Globus pallidus (tissue), 1 donor: ENCODE measurements at regions not wholly inside any gene's neighbourhood (a gene's known extent, or its start where the extent isn't known, plus 50 kb on each side); places are given as distances from the start of the nearest gene placed in this dataset.

Source experiments
- DNase-seq: peaks from one replicate; pipeline ENCODE4 v3.0.0-alpha.2; 2015; ENCODE audit warnings: low spot score

GRCh38 chr2:59974051-59974766 is 579.2 kb downstream of the BCL11A start:
- no peak for DNase-seq

- DNase-seq = no peak
Measured at GRCh38 chr2:59969161-59969560, 584.3 kb downstream of the BCL11A start.

- DNase-seq = no peak
Measured at GRCh38 chr2:59968441-59968840, 585.0 kb downstream of the BCL11A start.

GRCh38 chr2:59967691-59968090 is 585.8 kb downstream of the BCL11A start:
- DNase-seq = no peak

- DNase-seq = no peak
Measured at GRCh38 chr2:59963157-59963556, 590.3 kb downstream of the BCL11A start.

GRCh38 chr2:59961746-59962145 is 591.7 kb downstream of the BCL11A start:
- DNase-seq = no peak

- DNase-seq = no peak
Measured at GRCh38 chr2:59959944-59960343, 593.5 kb downstream of the BCL11A start.

GRCh38 chr2:59957504-59957903 is 596.0 kb downstream of the BCL11A start:
- no peak for DNase-seq

- DNase-seq = no peak
Measured at GRCh38 chr2:59956981-59957380, 596.5 kb downstream of the BCL11A start.

- DNase-seq = no peak
Measured at GRCh38 chr2:59947917-59948541, 605.4 kb downstream of the BCL11A start.

GRCh38 chr2:59947209-59947608 is 606.2 kb downstream of the BCL11A start:
- DNase-seq = no peak

- no peak for DNase-seq
Measured at GRCh38 chr2:59939236-59939635, 614.2 kb downstream of the BCL11A start.

GRCh38 chr2:59938181-59938580 is 615.3 kb downstream of the BCL11A start:
- DNase-seq = no peak

GRCh38 chr2:59936048-59936447 is 617.4 kb downstream of the BCL11A start:
- peak; percentile 54 for DNase-seq

GRCh38 chr2:59935005-59935404 is 618.4 kb downstream of the BCL11A start:
- DNase-seq = no peak

GRCh38 chr2:59933948-59934347 is 619.5 kb downstream of the BCL11A start:
- DNase-seq = no peak

GRCh38 chr2:59932341-59932740 is 621.1 kb downstream of the BCL11A start:
- no peak for DNase-seq

GRCh38 chr2:59930430-59930829 is 623.0 kb downstream of the BCL11A start:
- no peak for DNase-seq

GRCh38 chr2:59926731-59927130 is 626.7 kb downstream of the BCL11A start:
- no peak for DNase-seq

GRCh38 chr2:59925321-59925720 is 628.1 kb downstream of the BCL11A start:
- no peak for DNase-seq

GRCh38 chr2:59924346-59924745 is 629.1 kb downstream of the BCL11A start:
- no peak for DNase-seq

- DNase-seq = no peak
Measured at GRCh38 chr2:59922450-59922849, 631.0 kb downstream of the BCL11A start.

- no peak for DNase-seq
Measured at GRCh38 chr2:59921743-59922142, 631.7 kb downstream of the BCL11A start.

GRCh38 chr2:59920961-59921360 is 632.5 kb downstream of the BCL11A start:
- DNase-seq = no peak
